HG02571 (cell line): ENCODE measurements at regions not wholly inside any gene's neighbourhood (a gene's known extent, or its start where the extent isn't known, plus 50 kb on each side); places are given as distances from the start of the nearest gene placed in this dataset.
"Not testable (repeated sequence)": the region's sequence is repeated elsewhere in the genome, so short reads cannot be mapped to it uniquely, and the experiment has no call there.

ENCODE experiments used
- ATAC-seq: cut with Tn5 transposase; IDR thresholded peaks from one replicate; pipeline ENCODE4 v1.9.1; 2021; ENCODE audit warnings: mild to moderate bottlenecking, moderate library complexity; ENCODE audit not compliant: unreplicated experiment

DNA sequence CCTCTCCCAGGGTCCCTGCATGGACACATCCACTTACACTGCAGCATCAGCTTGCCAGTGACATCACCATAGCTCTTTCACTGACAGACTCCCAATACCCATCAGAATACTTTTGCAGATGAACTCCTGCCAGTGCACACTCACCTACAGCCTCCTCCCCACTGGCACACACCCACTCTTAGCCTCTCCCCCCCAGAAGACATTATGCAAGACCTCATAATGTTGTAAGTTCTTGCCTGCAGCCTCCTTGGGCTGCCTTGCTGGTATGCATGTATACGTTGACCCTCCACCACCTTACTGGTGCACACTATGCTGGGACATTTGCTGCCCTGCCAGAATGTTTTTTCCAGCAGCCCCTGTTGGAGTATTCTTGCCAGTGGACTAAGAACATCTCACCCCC is 324.2 kb downstream of the AEBP2 start:
- ATAC-seq: no peak

DNA sequence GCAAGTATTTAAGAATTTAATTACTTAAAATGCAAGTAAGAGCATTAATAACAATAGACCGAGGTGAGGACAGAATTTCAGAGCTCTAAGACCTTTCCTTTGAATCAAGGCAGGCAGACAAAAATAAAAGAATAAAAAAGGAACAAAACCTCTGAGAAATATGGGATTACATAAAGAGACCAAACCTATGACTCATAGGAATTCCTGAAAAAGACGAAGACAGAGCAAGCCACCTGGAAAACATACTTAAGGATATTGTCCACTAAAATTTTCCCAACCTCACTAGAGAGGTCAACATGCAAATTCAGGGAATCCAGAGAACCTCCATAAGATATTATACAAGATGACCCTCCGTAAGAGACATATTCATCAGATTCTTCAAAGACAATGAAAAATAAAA is 325.1 kb downstream of the AEBP2 start:
- no peak for ATAC-seq

DNA sequence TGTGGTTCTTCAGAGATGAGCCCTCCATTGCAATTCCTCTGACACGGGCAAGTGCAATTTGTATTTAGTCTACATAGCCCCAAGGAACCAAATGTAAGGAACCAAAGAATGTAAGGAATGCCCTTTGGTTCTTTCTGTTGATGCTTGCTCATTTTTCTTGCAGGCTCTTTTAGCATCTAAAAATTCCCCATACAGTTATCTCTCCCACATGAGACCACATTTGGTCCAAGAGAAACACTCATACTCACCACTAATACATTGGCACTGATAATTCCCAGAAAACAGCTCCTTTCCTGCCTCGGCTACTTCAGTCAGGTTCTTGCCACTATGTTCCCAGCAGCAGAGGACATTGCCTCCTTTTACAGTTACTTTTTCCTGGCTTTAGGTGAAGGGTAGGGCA is 332.6 kb downstream of the AEBP2 start:
- ATAC-seq: no peak

GRCh38 chr12:19772776-19773175 is 333.5 kb downstream of the AEBP2 start:
- no peak for ATAC-seq

GRCh38 chr12:19775241-19775640 is 335.9 kb downstream of the AEBP2 start:
- ATAC-seq: no peak

DNA sequence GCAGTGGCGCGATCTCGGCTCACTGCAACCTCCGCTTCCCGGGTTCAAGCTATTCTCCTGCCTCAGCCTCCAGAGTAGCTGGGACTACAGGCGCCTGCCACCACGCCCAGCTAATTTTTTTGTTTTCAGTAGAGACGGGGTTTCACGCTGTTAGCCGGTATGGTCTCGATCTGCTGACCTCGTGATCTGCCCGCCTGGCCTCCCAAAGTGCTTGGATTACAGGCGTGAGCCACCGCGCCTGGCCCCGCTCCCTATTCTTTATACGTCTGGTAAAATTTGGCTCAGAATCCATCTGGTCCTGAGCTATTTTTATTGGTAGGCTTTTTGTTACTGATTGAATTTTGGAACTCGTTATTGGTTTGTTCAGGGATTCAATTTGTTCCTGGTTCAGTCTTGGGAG is 336.7 kb downstream of the AEBP2 start:
- not testable (repeated sequence) for ATAC-seq

- ATAC-seq: no peak
Measured at GRCh38 chr12:19778172-19778571, 338.9 kb downstream of the AEBP2 start.

DNA sequence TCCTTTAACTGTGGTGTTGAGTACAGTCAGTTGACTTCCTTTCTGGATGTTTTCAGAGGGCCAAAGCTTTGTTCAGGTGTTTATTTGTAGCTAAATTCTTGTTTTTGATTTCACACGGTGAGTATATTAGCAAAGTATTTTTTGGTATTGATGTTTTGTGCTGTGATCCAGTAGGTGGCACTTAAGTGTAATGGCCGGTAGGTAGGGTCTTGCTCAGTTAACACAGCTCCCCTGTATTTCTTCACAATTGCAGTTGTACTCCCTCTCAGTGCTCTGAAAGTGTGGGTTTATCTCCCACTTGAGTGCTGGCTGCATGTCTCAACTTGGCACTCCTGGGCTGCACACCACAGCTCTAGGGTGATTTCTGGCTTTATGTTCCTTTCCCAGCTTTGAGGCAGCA is 339.5 kb downstream of the AEBP2 start:
- ATAC-seq: no peak

DNA sequence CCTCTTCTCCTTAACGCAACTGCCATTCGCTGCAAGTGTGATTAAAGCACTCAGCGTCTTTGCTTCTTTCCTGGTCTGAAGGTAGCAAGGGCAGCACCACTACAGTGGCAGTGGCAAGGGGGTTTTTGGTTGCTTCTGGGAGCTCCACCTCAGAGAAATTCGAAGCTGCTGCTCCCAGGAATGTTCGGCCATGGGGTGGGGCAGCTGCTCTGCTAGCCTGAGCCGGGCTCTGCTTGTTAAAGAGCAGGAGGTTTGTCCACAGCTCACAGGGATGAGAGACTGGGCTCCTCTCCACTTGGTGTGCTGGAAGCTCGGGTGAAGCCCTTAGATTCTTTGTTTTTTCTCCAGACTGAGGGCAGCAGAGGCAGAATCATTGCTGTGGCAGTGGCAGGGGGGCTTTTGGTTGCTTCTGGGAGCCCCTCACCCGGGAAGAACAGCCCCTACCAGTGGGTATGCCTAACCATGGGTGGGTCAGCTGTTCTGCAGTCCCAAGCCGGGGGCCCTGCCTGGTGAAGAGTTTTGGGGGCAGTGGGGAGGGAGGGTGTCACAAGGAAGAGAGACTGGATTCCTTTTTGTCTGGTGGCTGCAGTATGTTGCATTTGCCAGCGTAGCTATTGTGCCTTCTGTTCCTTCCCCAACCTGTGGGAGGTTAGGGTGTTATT is 340.2 kb downstream of the AEBP2 start:
- no peak for ATAC-seq

DNA sequence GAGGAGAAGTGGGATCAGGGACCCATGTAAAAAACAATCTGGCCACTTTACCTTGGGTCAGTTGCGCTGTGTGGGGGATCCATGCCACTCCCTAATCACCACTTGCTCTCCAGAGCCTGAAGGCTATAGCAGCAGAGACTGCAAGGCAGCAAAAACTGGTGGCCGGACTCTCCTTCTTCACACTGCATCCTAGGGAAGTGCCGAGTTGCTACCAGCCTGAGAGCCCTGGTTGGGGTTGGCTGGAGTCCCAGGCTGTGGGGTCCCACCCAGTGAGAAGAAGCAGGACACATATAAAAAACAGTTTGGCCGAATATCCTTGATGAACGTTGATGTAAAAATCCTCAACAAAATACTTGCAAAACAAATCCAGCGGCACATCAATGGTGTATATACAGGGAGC is 341.2 kb downstream of the AEBP2 start:
- ATAC-seq: no peak

DNA sequence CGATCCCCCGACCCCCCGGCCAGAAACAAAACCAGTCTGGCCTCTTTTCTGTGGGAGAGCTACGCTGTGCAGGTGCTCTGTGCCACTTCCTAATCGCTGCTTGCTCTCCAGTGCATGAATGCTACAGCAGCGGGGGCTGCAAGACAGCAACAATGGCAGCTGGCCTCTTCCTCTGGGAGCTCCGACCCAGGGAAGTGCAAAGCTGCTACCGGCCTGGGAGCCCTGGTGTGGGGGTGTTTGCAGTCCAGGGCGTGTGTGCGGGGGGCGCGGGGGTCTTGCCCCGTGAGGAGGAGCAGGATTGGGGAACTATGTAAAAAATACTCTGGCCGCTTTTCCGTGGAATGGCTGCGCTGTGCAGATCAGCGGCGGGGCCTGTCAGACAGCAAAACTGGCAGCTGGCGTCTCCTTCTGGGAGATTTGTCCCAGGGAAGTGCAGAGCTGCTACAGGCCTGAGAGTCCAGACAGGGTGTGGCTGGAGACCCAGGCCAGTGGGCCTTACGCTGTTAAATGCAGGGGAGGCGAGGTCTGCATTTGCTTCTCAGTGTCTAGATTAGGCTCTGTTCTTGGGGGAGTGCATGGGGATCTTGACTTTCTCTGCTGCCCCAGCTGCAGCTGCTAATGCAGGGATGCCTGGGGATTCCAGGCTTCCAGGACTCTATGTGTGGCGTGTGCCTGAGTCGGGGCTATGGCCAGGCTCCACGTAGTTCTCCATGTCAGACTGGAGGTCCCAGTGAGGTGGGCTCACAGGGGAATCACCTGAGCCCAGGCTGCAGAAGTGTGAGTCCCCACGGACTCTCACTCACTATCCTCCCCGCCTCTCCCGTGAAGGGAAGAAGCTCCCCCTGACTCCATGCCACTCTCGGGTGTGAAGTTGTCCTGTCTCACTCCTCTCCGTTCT is 344.5 kb downstream of the AEBP2 start:
- no peak for ATAC-seq

GRCh38 chr12:19792028-19792427 is 352.7 kb downstream of the AEBP2 start:
- ATAC-seq: no peak

DNA sequence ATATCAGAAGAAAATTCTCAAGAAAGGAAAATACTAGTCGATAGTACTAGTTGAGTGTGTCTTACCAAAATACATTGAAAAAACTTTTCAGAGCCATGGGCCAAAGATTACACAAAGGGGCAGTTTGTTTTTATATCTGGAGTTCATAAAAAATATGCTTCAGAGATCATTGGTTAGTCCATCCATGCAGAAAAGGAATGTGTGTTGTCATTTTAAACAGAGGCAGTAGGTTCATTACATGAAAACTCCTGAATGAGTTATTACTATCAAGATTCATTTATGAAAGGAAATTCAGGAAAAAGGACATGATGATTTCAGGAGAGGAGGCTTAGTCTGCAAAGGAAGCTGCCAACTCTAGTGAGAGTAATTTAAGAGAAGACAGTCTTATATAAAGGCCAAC is 354.8 kb downstream of the AEBP2 start:
- no peak for ATAC-seq

- ATAC-seq: no peak
Measured at GRCh38 chr12:19799216-19799615, 359.9 kb downstream of the AEBP2 start.

DNA sequence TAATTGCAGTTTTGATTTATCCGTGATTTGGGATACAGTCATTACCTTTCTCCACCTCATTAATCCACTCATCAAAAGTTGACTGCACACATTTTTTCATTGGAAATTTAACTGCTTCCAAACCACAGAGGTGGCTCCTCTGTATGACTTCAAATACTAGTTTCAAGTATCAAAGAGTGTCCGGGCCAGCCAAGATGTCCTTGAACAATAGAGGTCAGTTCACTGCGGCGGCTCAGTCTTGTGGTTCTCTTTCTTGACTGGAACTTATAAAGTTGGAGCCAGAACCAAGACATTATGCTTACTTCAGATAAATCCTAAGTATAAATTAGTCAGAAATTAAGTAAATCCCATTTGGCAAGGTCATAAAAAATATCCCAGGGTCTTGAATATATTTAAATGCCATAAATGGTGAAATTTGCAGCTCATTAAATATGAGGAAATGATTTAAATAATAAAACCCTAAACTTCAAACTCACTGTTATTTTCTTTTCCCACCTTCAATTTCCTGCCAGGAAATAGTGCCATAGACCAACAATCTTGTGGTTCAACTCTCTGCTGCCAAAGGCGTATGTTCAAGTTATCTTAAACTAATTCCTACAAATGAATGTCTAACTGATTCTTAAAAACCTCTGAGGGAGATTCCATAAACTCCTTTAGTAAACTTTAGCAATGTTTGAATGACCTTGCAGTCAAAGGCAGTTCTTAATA is 360.8 kb downstream of the AEBP2 start:
- ATAC-seq: no peak

- no peak for ATAC-seq
Measured at GRCh38 chr12:19800884-19801283, 361.6 kb downstream of the AEBP2 start.

DNA sequence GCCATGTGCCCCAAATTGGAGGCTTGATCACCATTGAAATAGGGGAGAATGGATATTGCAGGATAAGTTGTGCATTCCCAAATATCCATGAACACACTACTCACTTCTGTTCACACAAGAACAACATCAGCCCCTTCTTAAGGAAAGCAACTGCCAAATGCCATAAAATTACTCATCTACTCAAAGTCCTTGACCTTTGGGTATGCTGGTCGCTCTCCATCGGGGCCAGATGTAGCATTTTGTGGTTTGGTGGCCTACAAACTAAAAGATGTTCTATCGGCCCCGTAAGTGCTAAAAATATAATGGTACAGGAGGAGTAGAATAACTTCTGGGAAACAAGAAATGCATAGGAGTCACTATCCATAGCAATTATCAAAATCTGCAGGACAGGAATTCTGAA is 362.6 kb downstream of the AEBP2 start:
- ATAC-seq: no peak

GRCh38 chr12:19802915-19803314 is 363.6 kb downstream of the AEBP2 start:
- ATAC-seq: no peak

DNA sequence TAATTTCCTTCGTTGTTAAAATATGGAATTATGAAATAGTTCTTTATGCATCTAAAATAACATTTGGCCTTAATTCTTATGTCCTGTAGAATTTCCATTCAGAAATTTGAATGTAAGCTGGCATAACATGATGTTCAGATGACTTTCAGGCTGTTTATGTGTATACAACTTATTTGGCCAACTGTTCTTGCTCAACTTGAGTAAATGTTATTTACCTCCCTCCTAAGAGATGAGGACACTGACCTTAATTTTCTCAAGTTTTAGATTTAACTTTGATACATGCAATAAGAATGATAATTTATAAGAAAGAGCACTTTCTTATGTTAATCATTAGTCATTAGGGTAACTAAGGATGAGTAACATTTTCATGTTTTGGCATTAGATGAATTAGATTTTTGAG is 365.4 kb downstream of the AEBP2 start:
- ATAC-seq: no peak

GRCh38 chr12:19808371-19808770 is 369.1 kb downstream of the AEBP2 start:
- ATAC-seq: no peak

DNA sequence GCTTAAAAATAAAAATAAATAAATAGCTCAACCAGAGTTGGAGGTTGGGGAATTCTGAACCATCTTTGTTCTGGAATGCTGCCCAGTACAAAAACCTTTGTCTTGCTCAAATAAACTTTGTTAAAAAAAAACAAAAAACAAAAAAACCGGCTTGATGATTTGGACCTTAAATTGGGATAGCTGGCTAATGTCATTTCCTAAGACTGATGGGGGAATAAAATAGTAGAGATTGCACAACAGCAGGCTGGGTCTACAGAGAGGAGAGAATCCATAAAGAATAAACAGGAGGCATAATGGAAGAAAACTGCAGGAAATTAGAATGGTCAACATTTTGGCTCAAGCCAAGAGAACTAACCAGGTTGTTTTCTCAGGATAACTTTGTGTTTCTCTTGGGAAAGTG is 370.9 kb downstream of the AEBP2 start:
- ATAC-seq: no peak

- no peak for ATAC-seq
Measured at GRCh38 chr12:19811922-19812321, 372.6 kb downstream of the AEBP2 start.
